ENCODE measurements at regions not wholly inside any gene's neighbourhood (a gene's known extent, or its start where the extent isn't known, plus 50 kb on each side); places are given as distances from the start of the nearest gene placed in this dataset.

GRCh38 chr4:14284578-14284977 is 657.1 kb upstream of the BOD1L1 start:
- H3K27me3 ChIP-seq (replicated peaks; ENCODE audit: insufficient read depth), result no peaks in the 10 kb centered on the region
- TF ChIP-seq CTCF (IDR thresholded peaks at IDR 0.05), result no peak
- H3K27ac ChIP-seq, result no peak overlapping the region
- DNase-seq (ENCODE audit: low spot score), result no peak
- H3K4me3 ChIP-seq, result no peak overlapping the region
- no peaks in the 10 kb centered on the region for H3K36me3 ChIP-seq
- no peak for ATAC-seq (ENCODE audit: insufficient number of reproducible peaks, low FRiP score, low read depth)
- no peaks in the 10 kb centered on the region for H3K4me1 ChIP-seq (ENCODE audit: control insufficient read depth in 1 of 2, low read depth in 2 of 2)
- peaks cover 3% of the 10 kb centered on the region for H3K9me3 ChIP-seq

- Histone ChIP-seq H3K9me3 (peaks cover 3% of the 10 kb centered on the region), H3K27ac (no peak overlapping the region), H3K36me3 (no peaks in the 10 kb centered on the region), H3K4me3 (no peak overlapping the region), H3K27me3 (replicated peaks; ENCODE audit: insufficient read depth) (no peaks in the 10 kb centered on the region), H3K4me1 (ENCODE audit: control insufficient read depth in 1 of 2, low read depth in 2 of 2) (no peaks in the 10 kb centered on the region)
- ATAC-seq (ENCODE audit: insufficient number of reproducible peaks, low FRiP score, low read depth) (no peak), DNase-seq (ENCODE audit: low spot score) (no peak)
- TF ChIP-seq CTCF (IDR thresholded peaks at IDR 0.05), result no peak
Observed at GRCh38 chr4:14289708-14290107, 662.2 kb upstream of the BOD1L1 start.

- no peak for TF ChIP-seq CTCF (IDR thresholded peaks at IDR 0.05)
- Histone ChIP-seq H3K36me3 (no peaks in the 10 kb centered on the region), H3K4me3 (no peak overlapping the region), H3K9me3 (peaks cover under 1% of the 10 kb centered on the region), H3K27ac (no peak overlapping the region), H3K4me1 (ENCODE audit: control insufficient read depth in 1 of 2, low read depth in 2 of 2) (no peaks in the 10 kb centered on the region), H3K27me3 (replicated peaks; ENCODE audit: insufficient read depth) (no peaks in the 10 kb centered on the region)
- DNase-seq (ENCODE audit: low spot score) (no peak), ATAC-seq (ENCODE audit: insufficient number of reproducible peaks, low FRiP score, low read depth) (no peak)
Observed at GRCh38 chr4:14293582-14293981, 666.1 kb upstream of the BOD1L1 start.

- no peak for TF ChIP-seq CTCF (IDR thresholded peaks at IDR 0.05)
- no peak overlapping the region for H3K4me3 ChIP-seq
- H3K27me3 ChIP-seq (replicated peaks; ENCODE audit: insufficient read depth), result no peaks in the 10 kb centered on the region
- no peak overlapping the region for H3K27ac ChIP-seq
- H3K9me3 ChIP-seq, result no peaks in the 10 kb centered on the region
- H3K36me3 ChIP-seq, result no peaks in the 10 kb centered on the region
- no peak for DNase-seq (ENCODE audit: low spot score)
- no peaks in the 10 kb centered on the region for H3K4me1 ChIP-seq (ENCODE audit: control insufficient read depth in 1 of 2, low read depth in 2 of 2)
- ATAC-seq (ENCODE audit: insufficient number of reproducible peaks, low FRiP score, low read depth), result no peak
Observed at GRCh38 chr4:14294611-14295010, 667.1 kb upstream of the BOD1L1 start.

- DNase-seq (ENCODE audit: low spot score) (no peak), ATAC-seq (ENCODE audit: insufficient number of reproducible peaks, low FRiP score, low read depth) (no peak)
- H3K4me1 ChIP-seq (ENCODE audit: control insufficient read depth in 1 of 2, low read depth in 2 of 2), result no peaks in the 10 kb centered on the region
- no peaks in the 10 kb centered on the region for H3K36me3 ChIP-seq
- H3K27me3 ChIP-seq (replicated peaks; ENCODE audit: insufficient read depth), result no peaks in the 10 kb centered on the region
- H3K4me3 ChIP-seq, result no peak overlapping the region
- H3K27ac ChIP-seq, result no peak overlapping the region
- H3K9me3 ChIP-seq, result no peaks in the 10 kb centered on the region
- no peak for TF ChIP-seq CTCF (IDR thresholded peaks at IDR 0.05)
Observed at GRCh38 chr4:14299166-14299565, 671.6 kb upstream of the BOD1L1 start.

Data from thoracic aorta (tissue), 2 donors.